HuH-7.5 (cell line): ENCODE measurements at regions not wholly inside any gene's neighbourhood (a gene's known extent, or its start where the extent isn't known, plus 50 kb on each side); places are given as distances from the start of the nearest gene placed in this dataset.

ENCODE experiments used
- DNase-seq: peaks from one replicate; pipeline ENCODE4 v3.0.0; 2011; ENCODE audit warnings: low spot score

GRCh38 chr17:14946481-14946880 is 318.6 kb downstream of the PMP22 start:
- DNase-seq: no peak

DNA sequence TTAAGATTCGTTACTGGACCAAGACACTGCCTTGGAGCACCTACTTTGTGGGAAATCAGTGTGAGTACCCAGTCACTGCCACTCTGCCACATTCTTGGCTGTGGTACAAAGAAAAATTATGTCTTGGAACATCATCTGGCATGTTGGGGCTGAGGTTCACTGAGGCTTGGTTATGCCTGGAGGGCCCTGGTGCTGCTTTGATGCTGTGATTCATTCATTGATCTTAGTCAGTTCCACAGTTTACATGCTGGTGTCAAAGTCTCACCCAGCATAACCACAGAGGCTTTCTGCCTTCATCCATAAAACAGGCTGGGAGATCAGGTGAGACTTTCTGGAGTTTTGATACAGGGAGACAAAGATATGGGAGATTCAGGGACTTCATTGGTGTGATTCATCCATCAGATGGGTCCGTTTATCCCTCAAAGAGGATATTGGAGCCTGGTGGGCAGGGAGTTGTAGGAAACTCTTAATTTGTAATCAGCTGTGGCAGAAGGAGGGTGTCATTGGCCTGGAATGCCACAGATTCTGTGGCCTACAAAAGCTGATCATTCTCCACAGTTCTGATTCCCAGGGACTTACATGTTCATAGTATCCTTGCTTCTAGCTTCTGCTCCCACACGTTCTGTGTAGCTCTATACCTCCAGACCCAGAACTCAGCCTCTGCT is 322.5 kb downstream of the PMP22 start:
- no peak for DNase-seq

GRCh38 chr17:14940938-14941265 is 324.2 kb downstream of the PMP22 start:
- DNase-seq: no peak

- DNase-seq: no peak
These were observed 324.8 kb downstream of the PMP22 start for GRCh38 chr17:14940108-14940937.

GRCh38 chr17:14935845-14936485 is 329.2 kb downstream of the PMP22 start:
- no peak for DNase-seq

GRCh38 chr17:14935139-14935841 is 329.8 kb downstream of the PMP22 start:
- DNase-seq: no peak

- no peak for DNase-seq
These were observed 331.4 kb downstream of the PMP22 start for GRCh38 chr17:14933676-14934075.

GRCh38 chr17:14926526-14927122 is 338.5 kb downstream of the PMP22 start:
- DNase-seq: peak; percentile 15

DNA sequence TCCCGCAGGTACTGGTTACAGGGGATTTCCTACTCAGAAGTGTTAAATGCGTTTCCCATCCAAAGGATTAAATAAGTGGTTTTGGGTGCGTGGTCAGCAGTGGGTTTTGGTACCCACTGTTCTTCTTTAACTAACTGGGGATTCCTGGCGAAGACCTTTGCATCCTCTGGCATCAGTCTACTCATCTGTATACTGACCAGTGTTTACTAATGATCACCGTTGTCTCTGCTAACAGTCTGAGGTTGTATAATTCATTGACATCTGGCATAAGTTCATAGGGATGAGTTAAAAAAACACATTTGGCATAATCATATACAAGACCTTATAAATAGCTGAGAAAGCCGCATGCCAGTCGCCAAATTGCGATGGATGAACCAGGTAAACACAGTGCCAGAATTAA is 339.1 kb downstream of the PMP22 start:
- no peak for DNase-seq

- no peak for DNase-seq
These were observed 339.6 kb downstream of the PMP22 start for GRCh38 chr17:14925498-14925897.

GRCh38 chr17:14923981-14924380 is 341.1 kb downstream of the PMP22 start:
- no peak for DNase-seq

DNA sequence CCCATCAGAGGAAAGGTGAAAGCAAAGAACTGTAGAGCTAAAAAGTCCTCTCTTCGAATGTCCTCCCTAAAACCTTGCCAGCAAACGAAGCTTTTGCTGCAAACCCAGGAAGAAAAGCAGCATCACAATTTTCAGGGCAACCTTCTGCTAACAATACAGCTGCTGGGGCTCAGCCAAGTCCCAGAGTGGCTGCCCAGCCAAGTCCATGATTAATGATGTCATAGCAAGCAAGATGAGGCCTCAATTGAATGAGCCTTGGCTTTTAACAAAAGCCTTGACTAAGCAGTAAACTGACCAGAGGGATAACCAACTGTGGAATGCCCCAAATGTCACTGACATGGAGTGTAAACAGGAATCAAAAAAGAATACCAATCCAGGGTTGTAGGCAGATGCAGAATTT is 342.7 kb downstream of the PMP22 start:
- no peak for DNase-seq

GRCh38 chr17:14921936-14922335 is 343.2 kb downstream of the PMP22 start:
- DNase-seq: no peak

- no peak for DNase-seq
These were observed 345.4 kb downstream of the PMP22 start for GRCh38 chr17:14919631-14920213.

- DNase-seq: no peak
These were observed 346.0 kb downstream of the PMP22 start for GRCh38 chr17:14919094-14919493.

- DNase-seq: no peak
These were observed 346.6 kb downstream of the PMP22 start for GRCh38 chr17:14918540-14918939.

GRCh38 chr17:14910916-14911315 is 354.2 kb downstream of the PMP22 start:
- no peak for DNase-seq

GRCh38 chr17:14904386-14904785 is 360.7 kb downstream of the PMP22 start:
- no peak for DNase-seq

- DNase-seq: no peak
These were observed 361.3 kb downstream of the PMP22 start for GRCh38 chr17:14903854-14904253.

- DNase-seq: no peak
These were observed 362.3 kb downstream of the PMP22 start for GRCh38 chr17:14902803-14903202.

DNA sequence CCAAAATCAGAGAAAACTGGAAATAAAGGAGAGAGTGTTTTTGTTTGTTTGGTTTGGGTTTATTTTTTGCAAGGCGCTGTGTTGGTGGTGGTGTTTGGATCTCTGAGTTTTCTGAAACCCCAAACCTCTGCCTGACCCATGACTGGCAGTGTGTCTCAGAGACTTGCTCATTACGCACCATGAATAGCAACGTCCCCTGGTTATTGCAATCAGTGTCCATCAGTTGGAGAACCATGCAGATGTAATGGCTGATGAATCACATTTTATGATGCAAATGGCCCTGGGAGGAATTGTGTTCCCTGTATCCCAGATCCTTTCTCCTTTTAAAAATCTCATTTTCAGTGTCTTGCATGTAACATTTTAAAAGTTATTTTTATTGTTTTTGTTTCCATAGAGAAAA is 362.8 kb downstream of the PMP22 start:
- no peak for DNase-seq

DNA sequence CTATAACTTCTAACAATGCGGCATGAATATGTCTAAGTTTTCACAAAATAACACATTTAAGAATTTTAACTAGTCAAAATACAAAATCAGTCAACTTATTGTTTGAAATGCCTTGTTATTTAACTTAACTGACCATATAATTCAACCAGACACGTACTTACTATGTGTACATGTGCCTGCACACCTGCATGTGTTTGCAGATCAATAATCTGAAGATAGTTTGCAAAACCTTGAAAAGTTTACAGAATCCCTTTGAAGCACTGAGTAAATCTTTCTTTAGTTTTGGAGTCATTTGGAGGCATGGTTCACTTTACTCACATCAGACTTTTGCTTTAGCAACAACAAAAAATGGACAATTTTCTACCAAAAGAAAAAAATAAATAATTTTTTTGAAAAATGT is 363.8 kb downstream of the PMP22 start:
- no peak for DNase-seq
